CD4-positive, alpha-beta T cell treated with Interleukin-2 at 100 ng/mL for 4 hours (primary cell): ENCODE measurements at regions not wholly inside any gene's neighbourhood (a gene's known extent, or its start where the extent isn't known, plus 50 kb on each side); places are given as distances from the start of the nearest gene placed in this dataset.
"Not testable (repeated sequence)": the region's sequence is repeated elsewhere in the genome, so short reads cannot be mapped to it uniquely, and the experiment has no call there.

Experiments
- DNase-seq: peaks from one replicate; pipeline ENCODE4 v3.0.0-alpha.2; 2020; ENCODE audit warnings: low spot score

- no peak for DNase-seq
These were observed 86.7 kb upstream of the MAP4K4 start for GRCh38 chr2:101610750-101611315.

- DNase-seq: no peak
These were observed 88.1 kb upstream of the MAP4K4 start for GRCh38 chr2:101609433-101609832.

DNA sequence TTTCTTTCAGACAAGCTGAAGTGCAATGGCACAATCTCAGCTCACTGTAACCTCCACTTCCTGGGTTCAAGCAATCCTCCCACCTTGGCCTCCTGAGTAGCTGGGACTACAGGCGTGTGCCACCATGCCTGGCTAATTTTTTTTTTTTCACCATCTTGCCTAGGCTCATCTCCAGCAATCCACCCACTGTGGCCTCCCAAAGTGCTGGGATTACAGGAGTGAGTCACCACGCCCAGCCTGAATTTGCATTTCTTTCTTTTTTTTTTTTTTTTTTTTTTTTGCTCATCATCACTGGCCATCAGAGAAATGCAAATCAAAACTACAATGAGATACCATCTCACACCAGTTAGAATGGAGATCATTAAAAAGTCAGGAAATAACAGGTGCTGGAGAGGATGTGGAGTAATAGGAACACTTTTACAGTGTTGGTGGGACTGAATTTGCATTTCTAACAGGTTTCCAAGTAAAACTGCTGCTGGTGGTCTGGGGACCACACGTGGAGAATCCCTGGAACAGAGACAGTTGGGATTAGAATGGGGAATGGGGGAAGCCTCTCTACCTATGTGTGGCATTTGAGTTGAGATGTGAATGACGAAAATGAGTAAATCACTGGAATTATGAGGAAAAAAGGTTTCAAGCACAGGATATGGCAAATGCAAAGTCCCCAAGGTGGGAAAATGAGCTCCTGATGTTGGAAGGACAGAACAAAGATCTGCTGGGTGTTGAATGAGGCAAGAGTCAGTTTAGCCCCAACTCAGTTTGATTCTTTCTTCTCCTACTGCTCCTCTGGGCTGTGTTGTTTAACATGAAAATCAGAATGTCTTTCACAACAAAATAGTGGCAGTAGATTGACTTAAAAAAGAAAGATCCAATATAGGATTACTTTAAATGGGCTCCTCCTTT, 88.8 kb upstream of the MAP4K4 start:
- no peak for DNase-seq

GRCh38 chr2:101597347-101597944, 100.1 kb upstream of the MAP4K4 start:
- no peak for DNase-seq

DNA sequence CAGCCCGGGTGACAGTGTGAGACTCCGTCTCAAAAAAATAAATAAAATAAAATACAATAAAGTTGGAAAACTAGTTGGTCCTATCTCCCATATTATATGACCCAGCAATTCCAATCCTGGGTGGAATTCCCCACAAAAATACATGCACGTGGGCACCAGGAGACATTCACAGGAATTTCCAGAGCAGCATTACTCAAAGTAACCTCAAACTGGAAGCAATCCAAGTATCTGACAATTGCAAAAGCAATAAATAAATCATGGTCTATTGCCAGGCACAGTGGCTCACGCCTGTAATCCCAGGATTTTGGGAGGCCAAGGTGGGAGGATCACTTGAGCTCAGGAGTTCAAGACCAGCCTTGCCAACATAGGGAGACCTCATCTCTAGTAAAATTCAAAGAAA, 101.2 kb upstream of the MAP4K4 start:
- no peak for DNase-seq

- no peak for DNase-seq
These were observed 110.3 kb upstream of the MAP4K4 start for GRCh38 chr2:101587251-101587650.

DNA sequence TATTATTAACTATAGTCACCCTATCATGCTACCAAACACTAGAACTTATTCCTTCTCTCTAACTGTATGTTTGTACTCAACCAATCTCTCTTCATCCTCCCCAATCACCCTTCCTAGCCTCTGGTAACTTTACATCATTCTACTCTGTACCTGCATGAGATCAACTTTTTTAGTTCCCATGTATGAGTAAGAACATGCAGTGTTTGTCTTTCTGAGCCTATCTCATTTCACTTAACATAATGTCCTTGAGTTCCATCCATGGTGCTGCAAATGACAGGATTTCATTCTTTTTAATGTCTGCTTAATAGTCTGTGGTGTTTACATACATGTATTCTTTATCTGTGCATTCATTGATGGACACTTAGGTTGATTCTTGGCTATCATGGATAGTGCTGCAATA, 108.9 kb upstream of the RFX8 start:
- no peak for DNase-seq

DNA sequence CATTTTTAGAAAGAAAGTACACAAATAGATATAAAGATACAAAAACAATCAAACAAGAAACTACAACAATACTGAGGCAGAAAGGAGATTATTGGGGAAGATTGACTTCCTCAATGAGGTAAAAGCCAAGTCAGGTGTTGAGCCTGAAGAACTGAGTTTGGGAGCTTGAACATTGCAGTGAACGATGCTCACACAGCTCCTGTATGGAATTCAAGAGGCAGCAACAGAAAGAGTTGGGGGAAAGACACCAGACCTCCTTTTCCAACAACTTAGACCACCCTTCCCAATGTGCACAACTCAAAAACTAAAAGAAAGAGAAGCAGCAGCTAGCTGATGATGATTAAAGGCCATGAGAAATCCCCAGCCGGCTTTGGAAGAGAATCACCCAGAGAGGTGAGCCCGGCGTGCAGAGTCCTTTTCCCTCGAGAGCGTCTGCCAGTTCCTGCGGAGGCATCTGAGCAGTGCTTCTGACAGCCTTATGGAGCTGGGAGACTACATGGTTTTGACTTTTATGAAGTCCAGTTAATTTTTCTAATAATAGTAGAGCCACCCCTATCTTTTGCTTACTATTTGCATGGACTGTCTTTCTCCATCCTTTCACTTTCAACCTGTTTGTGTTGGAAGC, 106.9 kb upstream of the RFX8 start:
- no peak for DNase-seq

DNA sequence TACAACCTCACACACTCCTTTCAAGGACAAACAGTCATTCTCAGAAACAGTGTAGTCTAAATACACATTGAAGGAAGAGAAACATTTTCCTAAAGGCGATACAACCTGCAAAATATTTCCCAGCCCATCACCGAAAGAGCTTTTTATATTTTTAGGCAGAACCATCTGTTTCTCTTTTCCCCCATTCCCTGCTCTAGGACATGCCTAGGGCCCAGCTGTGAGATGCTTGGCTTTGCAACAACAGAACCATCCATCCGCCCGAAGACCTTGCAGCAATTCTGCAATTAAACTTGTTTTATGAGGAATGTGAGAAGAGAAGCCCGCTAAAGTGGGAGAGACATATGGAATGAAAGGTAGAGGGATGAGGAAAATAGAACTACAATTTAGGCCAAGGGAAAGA, 105.6 kb upstream of the RFX8 start:
- no peak for DNase-seq

DNA sequence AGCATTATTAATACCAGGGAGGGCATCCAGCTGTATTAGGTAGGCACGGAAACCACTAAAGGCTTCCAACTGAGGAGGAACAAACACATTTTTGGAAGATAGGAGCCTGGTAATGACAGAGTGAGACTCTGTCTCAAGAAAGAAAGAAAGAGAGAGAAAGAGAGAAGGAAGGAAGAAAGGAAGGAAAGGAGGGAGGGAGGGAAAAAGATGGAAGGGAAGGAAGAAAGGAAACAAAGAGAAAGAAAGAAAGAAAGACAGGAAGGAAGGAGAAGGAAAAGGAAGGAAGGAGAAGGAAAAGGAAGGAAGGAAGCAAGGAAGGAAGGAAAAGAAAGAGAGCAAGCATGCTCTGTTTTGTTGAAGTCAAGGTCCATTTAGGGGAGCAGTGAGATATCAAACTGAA, 103.8 kb upstream of the RFX8 start:
- DNase-seq: no peak

DNA sequence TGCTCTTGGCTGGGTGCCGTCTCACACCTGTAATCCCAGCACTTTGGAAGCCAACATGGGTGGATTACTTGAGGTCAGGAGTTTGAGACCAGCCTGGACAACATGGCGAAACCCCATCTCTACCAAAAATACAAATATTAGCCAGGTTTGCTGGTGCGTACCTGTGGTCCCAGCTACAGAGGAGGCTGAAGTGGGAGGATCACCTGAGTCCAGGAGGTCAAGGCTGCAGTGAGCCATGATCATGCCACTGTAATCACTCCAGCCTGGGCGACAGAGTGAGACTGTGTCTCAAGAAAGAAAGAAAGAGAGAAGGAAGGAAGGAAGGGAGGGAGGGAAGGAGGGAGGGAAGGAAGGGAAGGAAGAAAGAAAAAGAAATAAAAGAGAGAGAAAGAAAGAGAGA, 103.2 kb upstream of the RFX8 start:
- not testable (repeated sequence) for DNase-seq

- peak; percentile 4 for DNase-seq
These were observed 102.3 kb upstream of the RFX8 start for GRCh38 chr2:101577173-101577572.

DNA sequence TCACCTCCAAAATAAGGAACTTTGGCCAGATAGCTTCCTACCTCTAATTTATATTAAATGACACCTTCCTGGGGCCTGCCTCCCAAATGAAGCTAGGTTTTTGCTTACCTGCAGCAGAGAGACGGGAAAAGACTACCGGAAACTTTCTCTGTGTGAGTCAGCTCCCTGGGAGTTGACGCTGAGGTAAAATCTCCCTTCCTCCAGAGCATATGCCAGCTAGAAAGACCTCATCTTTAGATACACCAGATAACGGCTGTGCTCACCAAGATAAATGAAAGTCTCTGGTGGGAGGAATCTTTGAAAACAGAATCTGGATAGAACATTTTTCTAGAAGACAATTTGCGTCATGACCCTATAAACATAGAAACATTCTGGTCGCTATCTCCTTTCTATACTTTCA, 99.7 kb upstream of the RFX8 start:
- DNase-seq: no peak

DNA sequence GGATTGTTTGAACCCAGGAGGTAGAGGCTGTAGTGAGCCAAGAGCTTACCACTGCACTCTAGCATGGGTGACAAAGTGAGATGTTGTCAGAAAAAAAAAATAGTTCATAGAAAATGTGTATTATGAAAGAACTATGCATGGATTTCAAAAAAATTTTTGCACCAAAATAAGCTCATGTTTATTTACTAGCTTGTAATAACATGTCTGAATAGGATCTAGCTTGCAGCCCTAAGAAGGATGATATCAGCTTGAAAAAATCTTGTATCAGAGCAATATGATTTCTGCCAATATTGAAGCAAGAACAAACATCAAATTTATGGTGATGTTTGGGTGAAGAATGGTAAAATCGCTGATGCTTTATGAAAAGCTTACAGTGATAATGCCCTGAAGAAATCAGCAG, 97.0 kb upstream of the RFX8 start:
- DNase-seq: no peak

GRCh38 chr2:101569886-101570520, 95.1 kb upstream of the RFX8 start:
- no peak for DNase-seq

- no peak for DNase-seq
These were observed 94.1 kb upstream of the RFX8 start for GRCh38 chr2:101568969-101569368.

DNA sequence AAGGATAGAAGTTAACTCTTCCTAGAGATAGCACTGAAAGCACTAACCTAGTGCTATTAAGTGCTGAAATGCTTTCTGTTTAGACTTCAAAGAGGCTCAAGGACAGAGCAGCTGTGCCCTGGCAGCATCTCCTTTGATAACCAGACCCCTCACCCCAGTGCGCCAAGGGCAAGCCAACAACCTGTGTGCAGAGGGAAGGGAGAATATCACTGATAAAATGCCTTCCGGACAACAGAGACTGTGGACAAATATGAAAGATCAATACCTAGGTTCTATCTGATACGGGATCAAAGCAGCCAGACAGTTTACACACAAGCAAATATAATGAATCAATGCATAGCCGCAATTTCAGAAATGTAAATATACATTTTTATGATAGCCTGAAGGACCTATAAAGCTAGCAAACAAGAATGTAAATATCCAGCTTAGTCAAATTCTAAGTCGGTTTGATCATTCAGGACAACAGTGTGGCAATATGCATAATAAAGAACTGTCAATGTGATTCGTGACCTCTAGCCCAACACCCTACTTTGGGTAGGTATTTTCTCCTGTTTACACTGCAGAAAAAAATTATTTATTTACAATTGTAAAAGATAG, 91.8 kb upstream of the RFX8 start:
- no peak for DNase-seq

DNA sequence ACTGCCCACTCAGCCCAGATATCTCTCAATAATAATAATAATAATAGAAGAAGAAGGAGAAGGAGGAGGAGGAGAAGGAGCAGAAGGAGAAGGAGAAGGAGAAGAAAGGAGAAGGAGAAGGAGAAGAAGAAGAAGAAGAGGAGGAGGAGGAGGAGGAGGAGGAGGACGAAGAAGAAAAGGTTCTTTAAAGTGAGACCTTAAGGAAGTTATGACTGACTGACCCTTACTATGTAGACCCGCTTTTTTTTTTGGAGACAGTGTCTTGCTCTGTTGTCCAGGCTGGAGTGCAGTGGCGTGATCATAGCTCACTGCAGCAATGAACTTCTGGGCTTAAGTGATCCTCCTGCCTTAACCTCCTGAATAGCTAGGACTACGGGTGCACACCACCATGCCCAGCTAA, 88.9 kb upstream of the RFX8 start:
- no peak for DNase-seq

- no peak for DNase-seq
These were observed 85.9 kb upstream of the RFX8 start for GRCh38 chr2:101560780-101561315.

DNA sequence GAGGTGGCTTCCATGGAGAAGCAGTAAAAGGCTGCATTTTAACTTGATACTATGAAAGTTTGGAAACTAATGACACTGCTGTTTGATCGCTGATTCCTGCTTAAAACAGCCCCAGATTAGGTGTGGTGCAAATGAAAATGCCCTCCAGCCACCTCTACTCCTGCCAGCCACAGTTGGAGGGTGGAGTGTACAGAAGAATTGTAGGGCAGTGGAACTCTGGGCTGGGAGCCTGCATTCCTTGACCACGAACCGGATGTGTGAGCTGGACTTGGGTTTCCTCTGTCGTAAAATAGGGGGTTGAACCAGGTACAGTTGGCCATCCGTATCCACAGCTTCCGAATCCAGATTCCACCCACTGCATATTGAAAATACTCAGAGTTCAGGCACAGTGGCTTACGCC, 84.6 kb upstream of the RFX8 start:
- DNase-seq: no peak

DNA sequence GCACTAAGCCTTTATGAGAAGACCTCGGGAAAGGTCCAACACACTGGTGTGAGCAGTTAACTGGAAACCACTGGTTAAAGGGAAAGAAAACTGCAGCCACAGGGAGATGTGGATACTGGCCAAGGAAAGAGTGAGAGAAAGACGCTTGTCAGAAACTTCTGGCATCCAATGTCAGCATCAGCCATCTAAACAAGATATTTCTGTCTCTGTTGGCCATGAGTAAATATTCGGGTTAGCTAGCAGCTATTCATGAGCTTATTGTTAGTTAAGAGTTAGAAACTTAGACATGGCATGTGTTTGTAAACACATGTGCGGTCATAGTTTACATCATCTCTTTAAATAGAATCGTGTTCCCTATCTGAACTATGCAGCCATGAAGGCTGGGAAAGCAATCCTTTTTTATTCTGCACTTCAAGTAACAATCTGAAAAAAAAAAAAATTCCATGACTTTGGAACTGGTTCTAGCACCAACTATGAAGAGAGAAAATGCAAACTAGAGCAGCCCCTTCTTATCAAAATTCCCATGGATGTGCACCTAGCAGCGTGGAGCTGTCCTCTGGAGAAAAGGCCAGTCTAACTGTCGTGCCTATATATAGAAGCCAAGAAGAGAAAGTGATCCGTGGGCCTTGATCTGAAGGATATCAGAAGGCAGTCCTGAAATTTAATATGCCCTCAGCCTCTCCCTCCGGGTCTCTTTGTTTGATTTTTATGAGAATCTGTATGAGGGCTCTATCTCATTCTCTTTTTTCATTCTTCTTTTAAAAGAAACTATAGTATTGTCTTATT, 84.0 kb upstream of the RFX8 start:
- DNase-seq: no peak
